Karpas-422 (cell line): ENCODE measurements at regions not wholly inside any gene's neighbourhood (a gene's known extent, or its start where the extent isn't known, plus 50 kb on each side); places are given as distances from the start of the nearest gene placed in this dataset.

Source experiments
- DNase-seq: peaks from one replicate; pipeline ENCODE4 v3.0.0-alpha.2; 2015
- H2AFZ ChIP-seq: fragments of 200-600 bp; sonication (generic); 2 replicates; pipeline ENCODE4 v1.6.1; 2014; ENCODE audit warnings: antibody characterized with exemption, low read length, mixed read lengths
- H3K27ac ChIP-seq: fragments of 200-600 bp; sonication (generic); 2 replicates; pipeline ENCODE4 v1.5.1; 2014; ENCODE audit warnings: mild to moderate bottlenecking, low read length, moderate library complexity
- H3K27me3 ChIP-seq: fragments of 200-600 bp; sonication (generic); 2 replicates; pipeline ENCODE4 v1.6.1; 2014; ENCODE audit warnings: low read length, mixed read lengths
- H3K36me3 ChIP-seq: fragments of 200-600 bp; sonication (generic); 2 replicates; pipeline ENCODE4 v1.6.1; 2014; ENCODE audit warnings: low read length, mixed read lengths; ENCODE audit not compliant: insufficient read depth
- H3K4me1 ChIP-seq: fragments of 200-600 bp; sonication (generic); 2 replicates; pipeline ENCODE4 v1.6.1; 2014; ENCODE audit warnings: mild to moderate bottlenecking, low read length, mixed read lengths
- H3K4me2 ChIP-seq: fragments of 200-600 bp; sonication (generic); 2 replicates; pipeline ENCODE4 v1.6.1; 2014; ENCODE audit warnings: low read length, low read depth, mild to moderate bottlenecking; ENCODE audit not compliant: poor library complexity, severe bottlenecking
- H3K4me3 ChIP-seq: fragments of 200-600 bp; sonication (generic); 2 replicates; pipeline ENCODE4 v1.5.1; 2014; ENCODE audit warnings: mild to moderate bottlenecking, antibody characterized with exemption, low read length, mixed read lengths
- H3K79me2 ChIP-seq: fragments of 200-600 bp; sonication (generic); 2 replicates; pipeline ENCODE4 v1.6.1; 2014; ENCODE audit warnings: mild to moderate bottlenecking, low read length, mixed read lengths
- H3K9ac ChIP-seq: fragments of 200-600 bp; sonication (generic); 2 replicates; pipeline ENCODE4 v1.6.0; 2014; ENCODE audit warnings: low read length
- H3K9me2 ChIP-seq: fragments of 200-600 bp; sonication (generic), shearing (Covaris generic); replicated peaks from 2 replicates; pipeline ENCODE4 v1.6.0; 2014; ENCODE audit warnings: mild to moderate bottlenecking, low read length, moderate library complexity; ENCODE audit not compliant: insufficient read depth
- H3K9me3 ChIP-seq: fragments of 300-700, 200-600 bp; sonication (generic); 2 replicates; pipeline ENCODE4 v1.6.1; 2014; ENCODE audit warnings: low read length, mixed read lengths
- H4K20me1 ChIP-seq: fragments of 200-600 bp; sonication (generic); 2 replicates; pipeline ENCODE4 v1.6.1; 2014; ENCODE audit warnings: mild to moderate bottlenecking, antibody characterized with exemption, low read length, low read depth; ENCODE audit not compliant: insufficient read depth

GRCh38 chr15:62976301-62976881 is 66.2 kb upstream of the TPM1 start:
- no peak for DNase-seq
- Histone ChIP-seq H3K9ac (no peak overlapping the region), H3K79me2 (no peaks in the 10 kb centered on the region)

GRCh38 chr15:62977952-62978811 is 64.4 kb upstream of the TPM1 start:
- Histone ChIP-seq H4K20me1 (no peaks in the 10 kb centered on the region), H3K27me3 (no peaks in the 10 kb centered on the region), H3K4me1 (no peaks in the 10 kb centered on the region), H3K4me3 (no peak overlapping the region), H3K9me2 (no peaks in the 10 kb centered on the region), H3K9me3 (no peaks in the 10 kb centered on the region), H3K27ac (no peak overlapping the region), H3K36me3 (no peaks in the 10 kb centered on the region), H3K79me2 (no peaks in the 10 kb centered on the region), H3K4me2 (no peak overlapping the region), H3K9ac (no peak overlapping the region), H2AFZ (no peak overlapping the region)
- no peak for DNase-seq

More at GRCh38 chr15:62976301-62976881, 66.2 kb upstream of the TPM1 start:
- no peaks in the 10 kb centered on the region for H4K20me1 ChIP-seq
- no peaks in the 10 kb centered on the region for H3K27me3 ChIP-seq
- H2AFZ ChIP-seq: no peak overlapping the region
- no peaks in the 10 kb centered on the region for H3K9me3 ChIP-seq
- H3K27ac ChIP-seq: no peak overlapping the region
- no peak overlapping the region for H3K4me3 ChIP-seq
- H3K4me1 ChIP-seq: no peaks in the 10 kb centered on the region
- H3K36me3 ChIP-seq: no peaks in the 10 kb centered on the region
- H3K4me2 ChIP-seq: no peak overlapping the region
- H3K9me2 ChIP-seq: no peaks in the 10 kb centered on the region

GRCh38 chr15:62979252-62979651 is 63.3 kb upstream of the TPM1 start:
- no peak overlapping the region for H2AFZ ChIP-seq
- no peaks in the 10 kb centered on the region for H3K9me2 ChIP-seq
- H3K79me2 ChIP-seq: no peaks in the 10 kb centered on the region
- no peaks in the 10 kb centered on the region for H4K20me1 ChIP-seq
- H3K36me3 ChIP-seq: no peaks in the 10 kb centered on the region
- no peaks in the 10 kb centered on the region for H3K27me3 ChIP-seq
- no peak overlapping the region for H3K27ac ChIP-seq
- no peaks in the 10 kb centered on the region for H3K4me1 ChIP-seq
- no peak for DNase-seq
- H3K9ac ChIP-seq: no peak overlapping the region
- no peak overlapping the region for H3K4me2 ChIP-seq
- no peak overlapping the region for H3K4me3 ChIP-seq
- no peaks in the 10 kb centered on the region for H3K9me3 ChIP-seq

- H3K79me2 ChIP-seq: no peaks in the 10 kb centered on the region
- no peak overlapping the region for H2AFZ ChIP-seq
- H3K9me2 ChIP-seq: no peaks in the 10 kb centered on the region
- no peaks in the 10 kb centered on the region for H4K20me1 ChIP-seq
- no peak overlapping the region for H3K4me2 ChIP-seq
- no peaks in the 10 kb centered on the region for H3K36me3 ChIP-seq
- no peak overlapping the region for H3K27ac ChIP-seq
- no peaks in the 10 kb centered on the region for H3K27me3 ChIP-seq
- H3K4me1 ChIP-seq: no peaks in the 10 kb centered on the region
- H3K4me3 ChIP-seq: no peak overlapping the region
- no peak for DNase-seq
- no peak overlapping the region for H3K9ac ChIP-seq
- no peaks in the 10 kb centered on the region for H3K9me3 ChIP-seq
Measured at GRCh38 chr15:62981071-62981470, 61.5 kb upstream of the TPM1 start.

- no peaks in the 10 kb centered on the region for H4K20me1 ChIP-seq
- no peaks in the 10 kb centered on the region for H3K9me2 ChIP-seq
- DNase-seq: peak; percentile 42
Measured at GRCh38 chr15:62983956-62984355, 58.6 kb upstream of the TPM1 start.

GRCh38 chr15:62985768-62986167 is 56.8 kb upstream of the TPM1 start:
- H3K27ac ChIP-seq: no peak overlapping the region
- no peak overlapping the region for H2AFZ ChIP-seq
- H4K20me1 ChIP-seq: no peaks in the 10 kb centered on the region
- no peak for DNase-seq
- no peak overlapping the region for H3K4me3 ChIP-seq
- no peak overlapping the region for H3K4me2 ChIP-seq
- H3K9me3 ChIP-seq: no peaks in the 10 kb centered on the region
- no peaks in the 10 kb centered on the region for H3K27me3 ChIP-seq
- no peaks in the 10 kb centered on the region for H3K4me1 ChIP-seq
- no peaks in the 10 kb centered on the region for H3K9me2 ChIP-seq
- H3K9ac ChIP-seq: no peak overlapping the region
- no peaks in the 10 kb centered on the region for H3K79me2 ChIP-seq
- H3K36me3 ChIP-seq: no peaks in the 10 kb centered on the region

More at GRCh38 chr15:62983956-62984355, 58.6 kb upstream of the TPM1 start:
- Histone ChIP-seq H3K27ac (no peak overlapping the region), H3K79me2 (no peaks in the 10 kb centered on the region), H3K4me3 (no peak overlapping the region), H3K4me1 (no peaks in the 10 kb centered on the region), H3K36me3 (no peaks in the 10 kb centered on the region), H3K9me3 (no peaks in the 10 kb centered on the region), H3K27me3 (no peaks in the 10 kb centered on the region), H2AFZ (no peak overlapping the region), H3K9ac (no peak overlapping the region), H3K4me2 (no peak overlapping the region)

GRCh38 chr15:62986948-62987347 is 55.6 kb upstream of the TPM1 start:
- Histone ChIP-seq H3K27ac (no peak overlapping the region), H3K4me1 (no peaks in the 10 kb centered on the region), H3K27me3 (no peaks in the 10 kb centered on the region), H4K20me1 (no peaks in the 10 kb centered on the region), H3K4me2 (no peak overlapping the region), H2AFZ (no peak overlapping the region), H3K9me3 (no peaks in the 10 kb centered on the region), H3K36me3 (no peaks in the 10 kb centered on the region), H3K9ac (no peak overlapping the region), H3K79me2 (no peaks in the 10 kb centered on the region), H3K9me2 (no peaks in the 10 kb centered on the region), H3K4me3 (no peak overlapping the region)
- no peak for DNase-seq

GRCh38 chr15:62988701-62989100 is 53.8 kb upstream of the TPM1 start:
- no peak for DNase-seq
- Histone ChIP-seq H3K4me2 (no peak overlapping the region), H3K36me3 (no peaks in the 10 kb centered on the region), H3K9me3 (no peaks in the 10 kb centered on the region), H3K4me3 (no peak overlapping the region), H3K27ac (no peak overlapping the region), H3K9ac (no peak overlapping the region), H3K27me3 (no peaks in the 10 kb centered on the region), H4K20me1 (no peaks in the 10 kb centered on the region), H3K79me2 (no peaks in the 10 kb centered on the region), H2AFZ (no peak overlapping the region), H3K4me1 (no peaks in the 10 kb centered on the region), H3K9me2 (no peaks in the 10 kb centered on the region)
